ENCODE measurements at regions not wholly inside any gene's neighbourhood (a gene's known extent, or its start where the extent isn't known, plus 50 kb on each side); places are given as distances from the start of the nearest gene placed in this dataset.

DNA sequence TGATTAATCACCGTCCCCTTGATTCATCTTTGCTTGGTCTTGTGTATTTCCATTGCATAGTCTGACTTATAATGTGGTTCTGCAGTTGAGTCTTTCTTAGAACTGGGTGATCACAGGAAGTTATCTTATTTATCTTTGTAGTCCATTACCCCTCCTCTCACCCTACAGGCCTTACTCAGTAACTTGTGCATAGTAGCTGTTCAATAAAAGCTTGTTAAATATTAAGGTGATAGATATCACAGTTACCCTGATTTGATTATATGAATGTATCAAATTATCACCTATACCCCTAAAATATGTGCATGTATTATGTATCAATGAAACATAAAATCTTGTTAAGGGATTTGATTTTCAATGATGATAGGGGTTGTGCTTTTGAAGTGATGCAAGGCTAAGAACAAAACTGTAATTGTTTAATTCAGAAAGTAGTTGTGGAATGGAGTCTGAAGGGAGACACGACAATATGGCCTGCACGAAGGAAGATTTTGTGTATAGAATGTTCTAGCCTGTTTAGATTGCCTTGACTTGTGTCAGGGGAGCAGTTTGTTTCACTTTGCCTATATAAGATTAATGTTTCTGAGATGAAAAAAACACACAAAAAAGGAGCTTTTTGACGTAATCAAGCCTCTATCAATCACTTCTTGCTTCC, 132.4 kb upstream of the LIMCH1 start:
- no TSS peak for BruUV-seq (replicated peaks)
- no peak for TF ChIP-seq EZH2phosphoT487 (IDR thresholded peaks at IDR 0.05; ENCODE audit: borderline replicate concordance, low read depth, low read length)
- TF ChIP-seq, protein P1, sequence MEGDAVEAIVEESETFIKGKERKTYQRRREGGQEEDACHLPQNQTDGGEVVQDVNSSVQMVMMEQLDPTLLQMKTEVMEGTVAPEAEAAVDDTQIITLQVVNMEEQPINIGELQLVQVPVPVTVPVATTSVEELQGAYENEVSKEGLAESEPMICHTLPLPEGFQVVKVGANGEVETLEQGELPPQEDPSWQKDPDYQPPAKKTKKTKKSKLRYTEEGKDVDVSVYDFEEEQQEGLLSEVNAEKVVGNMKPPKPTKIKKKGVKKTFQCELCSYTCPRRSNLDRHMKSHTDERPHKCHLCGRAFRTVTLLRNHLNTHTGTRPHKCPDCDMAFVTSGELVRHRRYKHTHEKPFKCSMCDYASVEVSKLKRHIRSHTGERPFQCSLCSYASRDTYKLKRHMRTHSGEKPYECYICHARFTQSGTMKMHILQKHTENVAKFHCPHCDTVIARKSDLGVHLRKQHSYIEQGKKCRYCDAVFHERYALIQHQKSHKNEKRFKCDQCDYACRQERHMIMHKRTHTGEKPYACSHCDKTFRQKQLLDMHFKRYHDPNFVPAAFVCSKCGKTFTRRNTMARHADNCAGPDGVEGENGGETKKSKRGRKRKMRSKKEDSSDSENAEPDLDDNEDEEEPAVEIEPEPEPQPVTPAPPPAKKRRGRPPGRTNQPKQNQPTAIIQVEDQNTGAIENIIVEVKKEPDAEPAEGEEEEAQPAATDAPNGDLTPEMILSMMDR (conservative IDR thresholded peaks at IDR 0.05; ENCODE audit: low read length): no peak
- Histone ChIP-seq H3K36me3 (ENCODE audit: insufficient read depth, low read length) (no peaks in the 10 kb centered on the region), H3K27ac (ENCODE audit: low read depth, low read length, poor library complexity, severe bottlenecking) (no peak overlapping the region), H3K4me2 (ENCODE audit: low read length) (no peak overlapping the region), H4K20me1 (ENCODE audit: insufficient read depth, low read length) (no peaks in the 10 kb centered on the region), H3K4me1 (ENCODE audit: insufficient read depth, low read length, poor library complexity, severe bottlenecking) (no peaks in the 10 kb centered on the region), H3K4me3 (ENCODE audit: low read depth, low read length, poor library complexity, severe bottlenecking) (no peak overlapping the region), H2AFZ (ENCODE audit: low read length) (no peak overlapping the region), H3K9me2 (ENCODE audit: insufficient read depth, low read length) (no peaks in the 10 kb centered on the region), H3K79me2 (ENCODE audit: insufficient read depth, low read depth, low read length) (no peaks in the 10 kb centered on the region), H3K9me3 (ENCODE audit: low read length) (no peaks in the 10 kb centered on the region)
- POLR2A ChIA-PET: no interaction called here
- DNase-seq (ENCODE audit: low spot score): no peak
- CTCF ChIA-PET (ENCODE audit: unreplicated experiment): no interaction called here
- intact Hi-C loops (cut with micrococcal nuclease; ENCODE audit: unreplicated experiment): no loop called here

DNA sequence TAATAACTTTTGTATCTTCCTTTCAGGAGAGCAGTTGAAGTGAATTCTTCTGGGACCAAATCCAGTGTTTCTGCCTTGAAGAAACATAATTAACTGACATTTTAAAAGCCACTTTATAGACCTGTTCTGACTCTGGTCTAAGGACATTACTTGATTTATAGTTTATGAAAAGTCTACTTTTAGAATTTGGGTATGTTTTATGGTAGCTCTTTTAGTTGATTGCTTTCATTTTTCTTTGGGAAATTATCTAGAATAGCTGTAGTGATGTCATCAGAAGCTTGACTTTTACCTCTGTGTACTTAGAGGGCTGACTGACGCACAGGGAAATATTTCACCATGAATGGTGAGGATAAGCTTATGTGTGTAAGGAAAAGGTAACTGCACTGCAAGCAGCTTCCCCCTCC, 131.8 kb upstream of the LIMCH1 start:
- no peaks in the 10 kb centered on the region for H3K9me3 ChIP-seq (ENCODE audit: low read length)
- H3K27ac ChIP-seq (ENCODE audit: low read depth, low read length, poor library complexity, severe bottlenecking): no peak overlapping the region
- no peaks in the 10 kb centered on the region for H3K36me3 ChIP-seq (ENCODE audit: insufficient read depth, low read length)
- H4K20me1 ChIP-seq (ENCODE audit: insufficient read depth, low read length): no peaks in the 10 kb centered on the region
- intact Hi-C loops (cut with micrococcal nuclease; ENCODE audit: unreplicated experiment): no loop called here
- no peak for TF ChIP-seq EZH2phosphoT487 (IDR thresholded peaks at IDR 0.05; ENCODE audit: borderline replicate concordance, low read depth, low read length)
- TF ChIP-seq, protein P1 (conservative IDR thresholded peaks at IDR 0.05; ENCODE audit: low read length): no peak
- no peaks in the 10 kb centered on the region for H3K9me2 ChIP-seq (ENCODE audit: insufficient read depth, low read length)
- H3K4me3 ChIP-seq (ENCODE audit: low read depth, low read length, poor library complexity, severe bottlenecking): no peak overlapping the region
- ChIA-PET CTCF (ENCODE audit: unreplicated experiment) (no interaction called here), POLR2A (interaction anchor here (0.6 kb wide), 1 partner anchor 38 kb away, joined by 4 read pairs; no protein-coding TSS in a partner anchor)
- no peaks in the 10 kb centered on the region for H3K79me2 ChIP-seq (ENCODE audit: insufficient read depth, low read depth, low read length)
- H3K4me2 ChIP-seq (ENCODE audit: low read length): no peak overlapping the region
- BruUV-seq (replicated peaks): no TSS peak
- no peaks in the 10 kb centered on the region for H3K4me1 ChIP-seq (ENCODE audit: insufficient read depth, low read length, poor library complexity, severe bottlenecking)
- H2AFZ ChIP-seq (ENCODE audit: low read length): no peak overlapping the region
- no peak for DNase-seq (ENCODE audit: low spot score)

DNA sequence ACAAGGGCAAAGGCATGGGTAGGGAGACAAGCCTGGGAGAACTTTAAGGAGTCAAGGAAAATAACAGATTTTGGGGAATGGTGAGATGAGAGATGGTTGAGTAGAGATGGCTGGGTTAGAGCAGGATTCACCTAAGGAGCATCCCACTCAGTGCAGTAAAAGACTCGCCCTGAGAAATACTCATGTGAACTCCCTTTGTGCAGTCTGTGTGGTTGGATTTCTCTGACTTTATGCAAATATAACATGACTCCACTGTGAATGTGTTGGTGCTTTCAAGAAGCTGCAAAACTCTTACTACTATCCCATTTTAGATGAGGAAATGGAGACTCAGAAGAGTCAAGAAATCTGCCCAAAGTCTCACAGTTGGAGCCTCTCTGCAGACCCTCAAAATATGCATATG, 129.8 kb upstream of the LIMCH1 start:
- BruUV-seq (replicated peaks): no TSS peak
- no peaks in the 10 kb centered on the region for H3K9me2 ChIP-seq (ENCODE audit: insufficient read depth, low read length)
- DNase-seq (ENCODE audit: low spot score): no peak
- no peaks in the 10 kb centered on the region for H3K79me2 ChIP-seq (ENCODE audit: insufficient read depth, low read depth, low read length)
- intact Hi-C loops (cut with micrococcal nuclease; ENCODE audit: unreplicated experiment): no loop called here
- no peak overlapping the region for H3K4me2 ChIP-seq (ENCODE audit: low read length)
- H2AFZ ChIP-seq (ENCODE audit: low read length): no peak overlapping the region
- no peaks in the 10 kb centered on the region for H3K9me3 ChIP-seq (ENCODE audit: low read length)
- no peaks in the 10 kb centered on the region for H3K36me3 ChIP-seq (ENCODE audit: insufficient read depth, low read length)
- POLR2A ChIA-PET: no interaction called here
- TF ChIP-seq EZH2phosphoT487 (IDR thresholded peaks at IDR 0.05; ENCODE audit: borderline replicate concordance, low read depth, low read length): no peak
- TF ChIP-seq, protein P1 (conservative IDR thresholded peaks at IDR 0.05; ENCODE audit: low read length): no peak
- no peaks in the 10 kb centered on the region for H4K20me1 ChIP-seq (ENCODE audit: insufficient read depth, low read length)
- CTCF ChIA-PET (ENCODE audit: unreplicated experiment): no interaction called here
- no peaks in the 10 kb centered on the region for H3K4me1 ChIP-seq (ENCODE audit: insufficient read depth, low read length, poor library complexity, severe bottlenecking)
- no peak overlapping the region for H3K27ac ChIP-seq (ENCODE audit: low read depth, low read length, poor library complexity, severe bottlenecking)
- no peak overlapping the region for H3K4me3 ChIP-seq (ENCODE audit: low read depth, low read length, poor library complexity, severe bottlenecking)

Data from OCI-LY7 (cell line).